Kasumi-1 (cell line): ENCODE measurements at regions not wholly inside any gene's neighbourhood (a gene's known extent, or its start where the extent isn't known, plus 50 kb on each side); places are given as distances from the start of the nearest gene placed in this dataset.
"Not testable (repeated sequence)": the region's sequence is repeated elsewhere in the genome, so short reads cannot be mapped to it uniquely, and the experiment has no call there.

Source experiments
- DNase-seq, 2 experiments: peaks; one replicate each; lab custom pipeline; 2025; lab: John Stamatoyannopoulos, UW

- DNase-seq: no peak
Observed at GRCh38 chr2:167749016-167749415, 498.4 kb downstream of the STK39 start.

GRCh38 chr2:167748536-167748935 lies 498.9 kb downstream of the STK39 start:
- DNase-seq: no peak

GRCh38 chr2:167745667-167746066 lies 501.7 kb downstream of the STK39 start:
- peak; percentile 2 to 6 for DNase-seq

GRCh38 chr2:167739921-167740320 lies 507.5 kb downstream of the STK39 start:
- not testable (repeated sequence) for DNase-seq

GRCh38 chr2:167733747-167734146 lies 513.6 kb downstream of the STK39 start:
- DNase-seq: no peak

GRCh38 chr2:167732326-167732725 lies 515.1 kb downstream of the STK39 start:
- no peak for DNase-seq

- DNase-seq: no peak
Observed at GRCh38 chr2:167729911-167730310, 517.5 kb downstream of the STK39 start.

GRCh38 chr2:167726788-167727187 lies 520.6 kb downstream of the STK39 start:
- DNase-seq: no peak

- DNase-seq: no peak
Observed at GRCh38 chr2:167721593-167721992, 525.8 kb downstream of the STK39 start.

GRCh38 chr2:167719410-167719809 lies 528.0 kb downstream of the STK39 start:
- DNase-seq: no peak

GRCh38 chr2:167718560-167718959 lies 528.8 kb downstream of the STK39 start:
- DNase-seq: no peak

GRCh38 chr2:167715932-167716331 lies 531.5 kb downstream of the STK39 start:
- no peak for DNase-seq

- DNase-seq: not testable (repeated sequence)
Observed at GRCh38 chr2:167715498-167715897, 531.9 kb downstream of the STK39 start.

GRCh38 chr2:167712275-167712674 lies 535.1 kb downstream of the STK39 start:
- DNase-seq: no peak

GRCh38 chr2:167708998-167709397 lies 538.4 kb downstream of the STK39 start:
- DNase-seq: no peak

- no peak for DNase-seq
Observed at GRCh38 chr2:167706800-167707199, 540.6 kb downstream of the STK39 start.

- DNase-seq: no peak
Observed at GRCh38 chr2:167703441-167703840, 544.0 kb downstream of the STK39 start.

GRCh38 chr2:167702227-167702626 lies 545.2 kb downstream of the STK39 start:
- DNase-seq: no peak

GRCh38 chr2:167701651-167702050 lies 545.7 kb downstream of the STK39 start:
- no peak for DNase-seq

GRCh38 chr2:167697948-167698347 lies 549.4 kb downstream of the STK39 start:
- no peak for DNase-seq

GRCh38 chr2:167697194-167697593 lies 550.2 kb downstream of the STK39 start:
- no peak for DNase-seq

GRCh38 chr2:167692936-167693335 lies 554.5 kb downstream of the STK39 start:
- no peak for DNase-seq

GRCh38 chr2:167692191-167692590 lies 555.2 kb downstream of the STK39 start:
- no peak for DNase-seq

- peak in 1 of 2 experiments; percentile 33 for DNase-seq
Observed at GRCh38 chr2:167689444-167689843, 558.0 kb downstream of the STK39 start.

- DNase-seq: no peak
Observed at GRCh38 chr2:167686691-167687090, 560.7 kb downstream of the STK39 start.
